Ovary (tissue), 3 donors: ENCODE measurements at regions not wholly inside any gene's neighbourhood (a gene's known extent, or its start where the extent isn't known, plus 50 kb on each side); places are given as distances from the start of the nearest gene placed in this dataset.

Experiments
- CTCF ChIP-seq, 3 donors: fragments of 450-650 bp in 2 of 3; fragments of 200-600 bp in 1 of 3; IDR thresholded peaks; one replicate each; pipeline versions ENCODE4 v1.5.1 to v1.8.0; 2016 to 2022; ENCODE audit warnings: antibody characterized with exemption in 3 of 3, mild to moderate bottlenecking in 1 of 3
- EP300 ChIP-seq: sonication (generic); formaldehyde crosslinking; IDR thresholded peaks from one replicate; pipeline ENCODE4 v1.6.1; 2017; ENCODE audit warnings: antibody characterized with exemption
- donor health status: DM: no; HTN: no; CAD: no.

DNA sequence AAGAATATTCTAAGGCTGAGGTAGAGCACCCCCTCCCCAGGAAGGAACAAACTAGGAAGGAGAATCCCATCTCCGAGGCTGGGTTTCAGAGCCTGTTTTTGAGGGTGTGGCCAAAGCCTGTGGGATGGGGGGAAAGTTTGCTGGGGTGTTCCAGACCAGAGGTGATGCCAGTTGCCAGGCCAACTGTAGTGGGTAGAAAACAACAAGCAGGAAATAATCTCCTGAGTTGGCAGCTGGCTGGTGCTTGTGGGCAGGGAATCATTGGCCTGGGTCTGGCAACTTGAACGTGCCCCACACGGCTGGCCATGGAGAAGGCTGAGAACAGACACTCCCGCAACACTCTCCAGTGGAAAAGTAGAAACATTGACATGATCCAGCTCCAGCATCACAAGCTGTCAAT lies 385.6 kb downstream of the ETS1 start:
- TF ChIP-seq EP300 (no peak), CTCF (IDR thresholded peaks at IDR 0.05) (no peak)
